Neural cell (in vitro differentiated cells): ENCODE measurements at regions not wholly inside any gene's neighbourhood (a gene's known extent, or its start where the extent isn't known, plus 50 kb on each side); places are given as distances from the start of the nearest gene placed in this dataset.

Experiments used
- TAF1 ChIP-seq: IDR thresholded peaks from 2 replicates; pipeline ENCODE4 v1.6.1; 2012; ENCODE audit warnings: low read depth
- TF ChIP-seq, protein P1 (sequence below): IDR thresholded peaks from 2 replicates; pipeline ENCODE4 v1.6.1; 2012; ENCODE audit warnings: borderline replicate concordance
- TF ChIP-seq, protein P2 (sequence below): fragments of 450-650 bp; IDR thresholded peaks from 2 replicates; pipeline ENCODE4 v1.5.1; 2014; ENCODE audit warnings: antibody characterized with exemption, mild to moderate bottlenecking, moderate library complexity; ENCODE audit not compliant: poor library complexity, severe bottlenecking

DNA sequence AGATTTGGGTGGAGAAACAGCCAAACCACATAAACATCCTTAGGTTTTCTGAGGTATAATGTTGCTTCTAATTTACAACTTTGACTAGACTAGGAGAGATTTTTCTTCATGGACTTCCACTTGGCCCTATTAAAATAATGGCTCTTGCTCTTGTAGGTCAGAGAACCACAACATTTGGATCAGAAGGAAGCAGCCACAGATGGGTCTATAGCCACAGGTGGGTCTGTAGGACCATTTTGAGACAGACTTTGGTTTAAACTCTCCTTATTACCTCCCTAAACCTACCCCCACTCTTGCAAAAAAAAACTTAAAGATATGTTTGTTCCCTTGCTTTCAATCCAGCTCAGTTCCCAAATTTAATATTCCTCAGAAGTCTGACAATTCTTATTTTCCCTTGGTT lies 1260.8 kb downstream of the GATA3 start:
- TF ChIP-seq, protein P1, sequence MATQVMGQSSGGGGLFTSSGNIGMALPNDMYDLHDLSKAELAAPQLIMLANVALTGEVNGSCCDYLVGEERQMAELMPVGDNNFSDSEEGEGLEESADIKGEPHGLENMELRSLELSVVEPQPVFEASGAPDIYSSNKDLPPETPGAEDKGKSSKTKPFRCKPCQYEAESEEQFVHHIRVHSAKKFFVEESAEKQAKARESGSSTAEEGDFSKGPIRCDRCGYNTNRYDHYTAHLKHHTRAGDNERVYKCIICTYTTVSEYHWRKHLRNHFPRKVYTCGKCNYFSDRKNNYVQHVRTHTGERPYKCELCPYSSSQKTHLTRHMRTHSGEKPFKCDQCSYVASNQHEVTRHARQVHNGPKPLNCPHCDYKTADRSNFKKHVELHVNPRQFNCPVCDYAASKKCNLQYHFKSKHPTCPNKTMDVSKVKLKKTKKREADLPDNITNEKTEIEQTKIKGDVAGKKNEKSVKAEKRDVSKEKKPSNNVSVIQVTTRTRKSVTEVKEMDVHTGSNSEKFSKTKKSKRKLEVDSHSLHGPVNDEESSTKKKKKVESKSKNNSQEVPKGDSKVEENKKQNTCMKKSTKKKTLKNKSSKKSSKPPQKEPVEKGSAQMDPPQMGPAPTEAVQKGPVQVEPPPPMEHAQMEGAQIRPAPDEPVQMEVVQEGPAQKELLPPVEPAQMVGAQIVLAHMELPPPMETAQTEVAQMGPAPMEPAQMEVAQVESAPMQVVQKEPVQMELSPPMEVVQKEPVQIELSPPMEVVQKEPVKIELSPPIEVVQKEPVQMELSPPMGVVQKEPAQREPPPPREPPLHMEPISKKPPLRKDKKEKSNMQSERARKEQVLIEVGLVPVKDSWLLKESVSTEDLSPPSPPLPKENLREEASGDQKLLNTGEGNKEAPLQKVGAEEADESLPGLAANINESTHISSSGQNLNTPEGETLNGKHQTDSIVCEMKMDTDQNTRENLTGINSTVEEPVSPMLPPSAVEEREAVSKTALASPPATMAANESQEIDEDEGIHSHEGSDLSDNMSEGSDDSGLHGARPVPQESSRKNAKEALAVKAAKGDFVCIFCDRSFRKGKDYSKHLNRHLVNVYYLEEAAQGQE, result no peak
- TF ChIP-seq TAF1, result no peak
- TF ChIP-seq, protein P2, sequence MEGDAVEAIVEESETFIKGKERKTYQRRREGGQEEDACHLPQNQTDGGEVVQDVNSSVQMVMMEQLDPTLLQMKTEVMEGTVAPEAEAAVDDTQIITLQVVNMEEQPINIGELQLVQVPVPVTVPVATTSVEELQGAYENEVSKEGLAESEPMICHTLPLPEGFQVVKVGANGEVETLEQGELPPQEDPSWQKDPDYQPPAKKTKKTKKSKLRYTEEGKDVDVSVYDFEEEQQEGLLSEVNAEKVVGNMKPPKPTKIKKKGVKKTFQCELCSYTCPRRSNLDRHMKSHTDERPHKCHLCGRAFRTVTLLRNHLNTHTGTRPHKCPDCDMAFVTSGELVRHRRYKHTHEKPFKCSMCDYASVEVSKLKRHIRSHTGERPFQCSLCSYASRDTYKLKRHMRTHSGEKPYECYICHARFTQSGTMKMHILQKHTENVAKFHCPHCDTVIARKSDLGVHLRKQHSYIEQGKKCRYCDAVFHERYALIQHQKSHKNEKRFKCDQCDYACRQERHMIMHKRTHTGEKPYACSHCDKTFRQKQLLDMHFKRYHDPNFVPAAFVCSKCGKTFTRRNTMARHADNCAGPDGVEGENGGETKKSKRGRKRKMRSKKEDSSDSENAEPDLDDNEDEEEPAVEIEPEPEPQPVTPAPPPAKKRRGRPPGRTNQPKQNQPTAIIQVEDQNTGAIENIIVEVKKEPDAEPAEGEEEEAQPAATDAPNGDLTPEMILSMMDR, result no peak
